ENCODE measurements at regions not wholly inside any gene's neighbourhood (a gene's known extent, or its start where the extent isn't known, plus 50 kb on each side); places are given as distances from the start of the nearest gene placed in this dataset.

GRCh38 chr4:138645289-138645688, 370.3 kb upstream of the NOCT start:
- TF ChIP-seq CTCF (IDR thresholded peaks at IDR 0.05; ENCODE audit: low read depth, low read length), result no peak
- no peak for TF ChIP-seq MYC (IDR thresholded peaks at IDR 0.05; ENCODE audit: low read depth, low read length)
- TF ChIP-seq POLR2A (IDR thresholded peaks at IDR 0.05; ENCODE audit: extremely low read depth, insufficient read length), result no peak
- no peak for TF ChIP-seq MAX (IDR thresholded peaks at IDR 0.05; ENCODE audit: low read depth, low read length)
